SK-N-MC (cell line): ENCODE measurements at regions not wholly inside any gene's neighbourhood (a gene's known extent, or its start where the extent isn't known, plus 50 kb on each side); places are given as distances from the start of the nearest gene placed in this dataset.

ENCODE experiments used
- EZH2 ChIP-seq: fragments of 200-600 bp; sonication (generic); IDR thresholded peaks from one replicate; pipeline ENCODE4 v1.6.1; 2017; ENCODE audit warnings: antibody characterized with exemption
- FOXP2 ChIP-seq: optimal IDR thresholded peaks from 2 replicates; pipeline ENCODE3; 2011; ENCODE audit warnings: mild to moderate bottlenecking, moderate library complexity; ENCODE audit not compliant: insufficient read depth; ENCODE audit errors: extremely low read length, control extremely low read depth
- POLR2AphosphoS5 ChIP-seq: IDR thresholded peaks from 2 replicates; pipeline ENCODE4 v1.6.1; 2012; ENCODE audit warnings: mild to moderate bottlenecking, low read depth, low read length, borderline replicate concordance

DNA sequence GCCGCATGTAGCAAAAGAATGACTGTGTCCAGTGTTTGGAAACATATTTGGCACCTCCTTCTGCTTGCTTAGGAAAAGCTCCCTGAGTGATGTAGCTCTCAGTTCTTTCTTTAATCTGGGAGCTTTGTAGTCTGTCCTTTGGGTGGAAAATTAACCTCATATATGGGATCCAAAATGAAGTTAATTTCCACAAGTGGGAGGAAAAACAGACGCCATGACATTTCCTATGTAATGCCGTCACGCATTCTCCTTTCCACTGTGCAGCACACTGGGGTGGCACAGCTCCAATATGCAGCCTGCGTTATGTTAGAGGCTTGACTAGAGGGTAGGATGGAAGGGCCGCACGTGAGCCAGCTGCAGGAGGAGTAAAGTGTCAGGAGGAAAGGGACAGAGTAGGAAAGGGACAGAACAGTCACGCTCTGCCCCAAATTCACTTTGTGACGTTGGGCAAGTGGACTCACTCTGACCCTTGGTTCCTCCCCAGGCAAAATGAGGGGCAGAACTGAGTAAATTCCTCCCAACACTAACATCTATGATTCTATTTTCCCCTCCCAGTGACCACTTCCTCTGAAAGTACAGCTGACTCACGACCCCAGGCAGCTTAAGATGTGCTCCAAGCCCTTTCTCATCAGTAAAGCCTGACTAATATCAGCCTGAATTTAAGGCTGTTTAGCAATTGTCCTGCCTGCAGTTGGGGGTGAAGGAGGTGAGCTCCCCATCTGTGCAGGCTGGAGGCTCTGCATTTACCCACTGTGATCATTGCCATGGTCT is 176.5 kb upstream of the PFN2 start:
- TF ChIP-seq POLR2AphosphoS5: no peak
- no peak for TF ChIP-seq EZH2
- no peak for TF ChIP-seq FOXP2
